Activated CD4-positive, alpha-beta T cell treated with anti-CD3 and anti-CD28 coated beads, Interleukin-2, amount 50 U/mL, for 16 hours (primary cell): ENCODE measurements at regions not wholly inside any gene's neighbourhood (a gene's known extent, or its start where the extent isn't known, plus 50 kb on each side); places are given as distances from the start of the nearest gene placed in this dataset.
"Not testable (repeated sequence)": the region's sequence is repeated elsewhere in the genome, so short reads cannot be mapped to it uniquely, and the experiment has no call there.

Experiments
- DNase-seq: peaks from one replicate; pipeline ENCODE4 v3.0.0-alpha.2; 2020

DNA sequence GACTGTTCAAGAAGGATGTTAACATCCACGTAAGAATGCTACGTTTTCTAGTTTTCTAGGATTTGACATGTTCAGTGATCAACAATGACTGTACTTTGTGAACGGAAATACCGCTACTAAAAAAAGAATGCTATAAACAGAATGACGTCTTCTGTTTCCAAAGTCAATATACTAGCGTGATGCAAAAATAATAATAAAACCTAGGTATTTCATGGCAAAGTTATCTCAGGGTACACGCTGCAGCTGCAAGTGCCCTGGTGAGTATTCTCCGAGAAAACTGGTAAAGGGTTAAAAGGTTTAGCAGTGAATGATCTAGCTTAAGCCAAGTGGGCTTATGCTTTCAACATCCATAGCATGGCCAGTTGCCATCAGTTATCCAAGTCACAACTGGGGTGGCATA is 653.3 kb upstream of the PFKP start:
- no peak for DNase-seq

DNA sequence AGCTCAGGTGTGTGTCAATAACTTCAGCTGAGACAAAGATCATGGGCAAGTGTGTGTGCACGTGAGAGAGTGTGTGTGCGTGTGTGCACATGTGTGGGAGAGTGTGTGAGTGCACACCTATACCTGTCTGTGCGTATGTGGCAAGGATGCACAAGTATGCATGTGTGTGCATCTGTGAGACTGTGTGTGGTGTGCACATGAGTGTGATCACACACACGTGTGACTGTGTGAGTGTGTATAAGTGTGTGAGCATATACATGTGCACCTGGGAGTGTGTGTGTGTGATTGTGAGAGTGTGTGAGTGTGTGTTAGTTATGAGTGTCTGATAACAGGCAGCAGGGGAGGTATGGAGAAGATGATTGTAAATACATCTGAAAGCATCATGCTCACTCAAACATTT is 657.3 kb upstream of the PFKP start:
- DNase-seq: no peak

DNA sequence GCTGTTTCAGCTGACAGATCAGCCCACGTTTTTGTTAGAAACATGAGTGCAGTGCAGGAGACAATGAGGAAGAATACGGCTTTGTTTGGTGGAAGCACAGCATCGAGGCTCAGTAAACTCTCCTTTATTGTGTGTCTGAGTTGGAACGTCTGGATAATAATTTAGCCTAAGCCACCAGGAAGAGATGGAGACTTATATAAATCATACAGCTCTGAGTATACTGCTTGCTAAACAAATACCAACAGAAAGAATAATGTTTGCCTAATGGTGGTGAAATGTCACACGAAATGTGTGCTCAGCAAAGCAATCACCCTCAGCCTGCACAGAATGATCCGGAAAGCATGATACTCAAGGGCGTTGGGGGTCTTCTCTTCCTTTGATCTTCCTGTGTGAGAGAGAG is 664.1 kb upstream of the ADARB2 start:
- DNase-seq: no peak

DNA sequence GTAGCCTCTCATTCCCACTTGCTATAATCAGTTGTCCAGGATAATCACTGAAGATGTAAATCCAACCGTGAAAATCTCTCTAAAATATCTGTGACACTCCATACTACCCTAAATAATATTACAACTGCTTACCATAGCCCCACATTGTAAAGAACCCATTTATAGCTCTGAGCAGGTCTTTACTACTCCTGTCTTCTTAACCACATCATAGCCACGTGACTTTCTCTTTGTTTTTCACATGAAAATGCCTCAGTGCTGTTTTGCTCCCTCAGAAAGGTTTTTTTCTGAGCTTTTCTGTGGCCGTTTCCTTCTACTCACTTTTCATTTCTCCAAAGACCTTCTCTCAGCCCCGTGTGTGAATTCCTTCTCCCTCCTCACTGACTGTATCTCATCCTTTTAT is 662.2 kb upstream of the ADARB2 start:
- no peak for DNase-seq

DNA sequence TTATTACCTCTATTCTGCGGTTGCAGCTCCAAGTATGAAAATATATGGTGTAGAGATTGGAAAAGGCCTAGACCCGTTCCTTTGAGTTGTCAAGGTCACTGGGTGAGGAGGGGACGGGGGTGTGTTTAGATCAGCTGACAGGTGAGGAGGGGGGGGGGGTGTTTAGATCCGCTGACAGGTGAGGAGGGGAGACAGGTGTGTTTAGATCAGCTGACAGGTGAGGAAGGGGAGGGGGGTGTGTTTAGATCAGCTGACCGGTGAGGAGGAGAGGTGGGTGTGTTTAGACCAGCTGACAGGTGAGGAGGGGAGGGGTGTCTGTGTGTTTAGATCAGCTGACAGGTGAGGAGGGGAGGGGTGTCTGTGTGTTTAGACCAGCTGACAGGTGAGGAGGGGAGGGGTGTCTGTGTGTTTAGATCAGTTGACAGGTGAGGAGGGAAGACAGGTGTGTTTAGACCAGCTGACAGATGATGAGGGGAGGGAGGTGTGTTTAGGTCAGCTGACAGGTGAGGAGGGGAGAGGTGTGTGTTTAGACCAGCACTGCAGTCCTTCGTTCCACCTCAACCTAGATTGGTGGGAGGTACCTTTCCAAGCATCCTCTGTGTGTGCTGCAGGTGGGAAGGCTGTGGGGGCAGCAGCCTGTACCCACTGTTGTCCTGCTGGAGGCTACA is 655.0 kb upstream of the ADARB2 start:
- no peak for DNase-seq

DNA sequence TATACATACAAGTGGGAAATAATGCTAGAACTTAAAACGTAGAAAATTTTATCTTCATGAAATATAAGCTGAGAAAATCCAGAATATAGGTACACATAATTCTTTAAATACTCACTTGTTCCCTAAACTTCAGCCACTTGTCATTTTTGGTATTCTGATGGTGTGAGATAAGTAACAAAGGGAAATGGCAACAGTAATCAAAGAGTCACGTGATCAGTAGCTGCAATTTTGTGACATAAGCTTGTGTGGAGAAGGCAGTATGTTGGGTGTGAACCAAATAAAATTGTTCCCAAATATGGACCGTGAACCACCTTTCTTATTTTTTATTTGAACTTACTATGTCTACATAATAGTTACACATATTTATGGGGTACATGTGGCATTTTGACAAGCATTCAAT is 650.3 kb upstream of the ADARB2 start:
- DNase-seq: no peak

DNA sequence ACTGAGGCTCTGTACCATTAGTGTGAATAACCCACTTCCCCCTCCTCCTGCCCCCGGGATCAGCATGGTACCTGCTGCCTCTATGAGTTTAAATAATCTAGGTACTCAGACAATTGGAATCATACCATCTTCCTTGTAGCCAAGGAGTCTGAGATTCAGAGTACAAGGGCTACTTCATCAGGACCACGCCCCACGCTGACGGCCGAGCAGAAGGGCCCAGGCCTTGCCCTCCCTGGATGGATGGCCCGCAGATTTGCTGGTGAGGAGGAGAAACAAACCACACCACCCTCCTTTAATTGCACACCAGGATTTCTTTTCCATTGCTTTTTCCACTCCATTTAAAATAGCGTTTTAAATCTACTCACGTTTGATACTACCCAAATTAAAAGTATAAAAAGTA is 649.9 kb upstream of the ADARB2 start:
- DNase-seq: no peak

DNA sequence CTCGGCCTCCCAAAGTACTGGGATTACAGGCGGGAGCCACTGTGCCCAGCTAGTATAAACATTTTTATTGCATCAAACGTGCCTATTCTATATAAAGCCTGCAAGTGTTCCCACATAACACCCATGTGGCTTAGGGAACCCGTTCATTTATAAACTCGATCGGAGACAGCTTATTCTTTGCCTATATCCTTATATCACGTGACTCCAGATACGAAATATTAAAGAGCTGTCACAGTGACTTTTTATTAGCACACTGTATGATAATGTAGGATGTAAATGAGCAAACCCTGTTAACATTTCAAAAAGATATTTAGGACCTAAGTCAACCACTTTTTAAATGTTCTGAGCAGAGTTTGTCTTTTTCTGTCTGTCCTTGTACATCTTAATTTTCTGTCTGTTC is 642.9 kb upstream of the ADARB2 start:
- DNase-seq: no peak

DNA sequence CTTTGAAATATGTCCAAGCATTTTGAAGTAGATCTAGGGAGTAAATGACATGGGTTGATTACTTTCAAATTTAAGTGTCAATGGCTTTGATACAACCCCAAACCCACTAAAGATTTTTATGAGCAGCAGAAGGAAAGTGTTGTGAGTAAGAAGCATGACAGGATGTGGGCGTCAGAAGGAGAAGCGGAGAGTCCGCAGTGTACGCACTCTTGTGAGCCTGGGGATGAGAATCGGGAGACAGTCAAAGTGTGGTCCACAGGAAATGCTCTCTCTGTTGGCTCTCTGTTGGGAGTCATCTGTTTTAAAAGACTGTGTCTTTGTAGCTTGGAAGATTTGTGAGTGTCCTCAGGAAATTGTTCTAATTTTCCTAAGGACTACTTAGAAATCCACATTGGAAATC is 629.8 kb upstream of the ADARB2 start:
- DNase-seq: no peak

DNA sequence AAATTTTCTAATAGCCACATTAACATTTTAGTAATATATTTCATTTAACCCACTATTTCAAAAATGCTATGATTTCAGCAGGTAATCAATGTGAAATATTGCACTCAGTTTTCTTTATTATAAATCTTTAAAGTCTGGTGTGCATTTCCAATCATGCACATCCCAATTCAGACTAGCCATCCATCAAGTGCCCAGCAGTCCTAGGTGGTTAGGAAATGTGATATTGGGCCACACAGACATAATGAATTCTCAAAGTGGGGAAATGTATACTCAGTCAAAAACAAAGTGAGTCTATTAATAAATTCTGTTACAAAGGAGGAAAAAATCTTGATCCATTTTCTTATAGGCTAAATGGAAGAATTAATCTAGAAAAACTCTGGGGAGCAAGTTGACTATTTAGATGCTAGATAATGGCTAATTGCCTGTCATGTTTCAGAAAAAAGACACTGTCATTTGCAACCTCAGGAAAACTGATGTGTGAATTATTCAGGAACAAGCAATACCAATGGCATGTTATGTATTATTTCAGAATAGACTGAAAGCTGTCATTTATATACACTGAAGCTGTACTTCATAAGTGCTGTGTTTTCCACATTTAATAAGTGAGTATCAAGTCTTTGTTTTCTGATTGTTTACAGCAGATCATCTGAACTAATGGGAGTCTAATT is 629.1 kb upstream of the ADARB2 start:
- no peak for DNase-seq

DNA sequence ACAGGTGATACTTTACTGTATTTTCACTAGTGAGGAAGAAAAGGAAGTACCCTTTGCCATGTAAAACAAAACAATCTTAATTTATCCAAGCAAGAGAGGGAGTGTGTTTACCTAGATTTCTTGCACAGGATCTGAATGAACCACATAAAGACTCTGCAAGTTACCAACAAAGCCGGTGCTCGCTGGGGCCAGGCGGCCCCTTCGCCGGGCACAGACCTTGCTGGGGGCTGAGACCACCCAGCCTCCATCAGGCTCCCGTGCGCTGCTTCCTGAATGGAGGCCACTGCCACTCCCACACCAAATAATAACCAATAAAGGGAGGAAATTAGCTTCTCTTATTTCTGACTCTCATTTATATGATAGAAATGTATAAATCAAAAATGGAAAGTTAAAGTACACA is 625.0 kb upstream of the ADARB2 start:
- DNase-seq: no peak

DNA sequence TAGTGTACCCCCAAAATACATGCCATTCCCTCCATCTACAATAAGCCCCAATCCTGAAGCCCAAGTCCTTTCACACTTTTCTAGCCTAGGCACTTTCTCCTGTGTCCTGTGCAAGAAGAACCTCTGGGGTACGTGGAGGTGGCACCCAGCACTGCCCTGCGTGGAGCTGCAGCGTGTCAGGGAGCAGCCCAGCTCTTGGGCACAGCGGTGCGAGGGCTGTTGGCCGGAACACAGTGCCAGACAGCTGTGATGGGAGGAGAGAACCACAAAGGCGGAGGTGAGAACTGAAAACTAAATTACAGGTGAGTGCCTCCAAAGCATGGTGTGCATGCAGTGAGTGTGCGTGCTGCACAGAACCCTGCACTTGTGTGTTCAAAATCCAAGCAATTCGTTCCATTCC is 621.3 kb upstream of the ADARB2 start:
- DNase-seq: no peak

DNA sequence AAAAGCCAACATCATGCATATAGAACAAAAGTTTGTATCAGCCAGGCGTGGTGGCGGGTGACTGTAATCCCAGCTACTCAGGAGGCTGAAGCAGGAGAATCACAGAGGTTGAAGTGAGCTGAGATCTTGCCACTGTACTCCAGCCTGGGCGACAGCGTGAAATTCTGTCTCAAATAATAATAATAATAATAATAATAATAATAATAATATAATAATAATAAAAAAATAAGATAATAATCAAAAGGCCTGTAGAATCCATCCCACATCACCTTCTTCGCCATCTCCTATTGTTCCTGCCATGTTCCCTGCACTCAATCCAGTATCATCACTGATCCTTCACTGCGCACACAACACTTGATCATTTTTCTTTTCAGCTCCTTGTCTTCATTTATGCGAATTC is 619.3 kb upstream of the ADARB2 start:
- DNase-seq: no peak

DNA sequence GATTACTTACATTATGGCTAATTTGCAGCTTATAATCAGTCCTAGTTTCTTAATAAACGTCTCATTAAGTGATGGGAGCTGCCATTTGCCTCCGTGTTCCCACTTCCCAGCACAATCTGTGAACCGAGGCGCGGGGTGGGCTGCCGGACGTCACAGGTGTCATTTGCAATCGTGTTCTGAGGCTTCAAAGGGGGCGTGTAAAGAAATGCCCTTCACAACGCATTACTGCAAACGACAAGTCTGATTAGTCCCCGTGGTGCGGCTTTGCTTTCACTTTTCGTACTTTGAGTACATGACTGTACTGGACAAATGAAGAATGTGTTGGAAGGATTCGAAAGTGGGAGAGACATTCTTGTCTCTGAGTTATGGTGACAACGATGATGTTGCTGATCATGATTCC is 614.2 kb upstream of the ADARB2 start:
- no peak for DNase-seq

DNA sequence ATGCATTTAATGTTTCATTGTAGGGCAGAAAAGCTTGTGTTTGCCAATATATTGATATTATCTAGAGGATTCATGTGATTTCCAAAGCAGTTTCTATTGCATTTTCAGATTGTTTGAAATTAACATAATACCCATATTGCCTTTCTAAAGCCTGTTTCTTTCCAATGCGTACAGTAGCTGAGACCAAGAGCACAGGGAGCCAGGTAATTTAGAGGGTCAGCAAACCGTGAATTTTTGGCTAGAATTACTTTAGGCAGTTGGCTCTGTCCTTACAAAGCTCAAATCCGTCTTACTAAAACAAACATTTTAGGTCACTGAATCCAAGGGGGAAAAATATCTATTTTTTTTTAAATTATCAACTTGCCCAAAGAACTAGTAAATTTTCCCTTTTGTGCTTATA is 604.9 kb upstream of the ADARB2 start:
- DNase-seq: no peak

DNA sequence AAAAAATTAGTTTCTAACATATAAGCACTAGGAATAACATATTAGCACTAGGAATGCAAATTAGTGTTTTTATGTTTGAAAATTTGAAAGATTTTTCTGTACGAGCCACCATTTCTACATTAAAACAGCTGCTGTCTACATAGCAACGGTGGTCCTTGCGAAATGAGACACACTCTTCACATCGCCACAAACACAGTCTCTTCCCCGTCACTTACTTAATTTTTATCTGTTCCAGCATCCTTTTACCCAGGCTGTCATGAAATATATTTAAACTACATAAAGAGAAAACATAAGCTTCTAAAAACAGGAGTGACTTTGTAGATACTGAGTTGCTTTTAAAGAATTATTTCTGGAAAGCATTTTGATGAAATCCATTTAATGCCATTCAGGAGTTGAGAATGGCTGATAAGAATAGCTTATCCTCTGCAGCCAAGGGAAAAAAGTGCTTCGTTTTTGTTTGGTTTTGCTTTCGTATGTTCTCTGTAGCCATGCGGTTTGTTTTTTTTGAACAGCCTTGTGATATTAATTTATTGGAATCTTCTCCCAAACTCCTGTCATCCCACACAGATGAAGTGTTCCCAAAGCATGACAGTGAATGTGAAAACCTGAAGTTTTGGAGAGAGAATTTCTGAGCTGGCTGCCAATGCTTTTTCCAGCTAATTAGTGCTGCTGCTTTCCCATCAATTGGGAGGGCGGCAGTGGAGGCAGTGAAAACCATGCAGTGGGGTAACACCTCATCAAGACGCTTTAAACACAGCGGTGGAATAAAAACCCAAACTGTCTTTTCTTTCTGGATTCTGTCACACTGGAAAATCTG is 603.7 kb upstream of the ADARB2 start:
- no peak for DNase-seq

DNA sequence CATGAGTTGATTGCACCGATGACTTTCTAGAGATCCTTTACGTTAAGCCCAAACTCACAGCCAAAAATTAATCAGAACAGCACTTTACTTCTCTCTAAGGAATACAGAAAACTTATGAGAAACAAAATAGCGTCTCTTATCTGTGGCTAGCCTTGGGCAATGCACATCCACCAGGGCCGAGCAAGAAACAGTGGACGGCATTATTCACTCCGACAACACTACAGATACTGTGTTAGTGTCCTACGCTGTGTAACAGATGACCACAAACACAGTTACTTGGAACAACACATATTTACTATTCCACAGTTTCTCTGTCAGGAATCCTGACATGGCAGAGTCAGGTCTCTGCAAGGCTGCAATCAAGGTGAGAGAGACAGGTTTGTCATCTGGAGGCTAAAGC is 598.3 kb upstream of the ADARB2 start:
- DNase-seq: no peak

DNA sequence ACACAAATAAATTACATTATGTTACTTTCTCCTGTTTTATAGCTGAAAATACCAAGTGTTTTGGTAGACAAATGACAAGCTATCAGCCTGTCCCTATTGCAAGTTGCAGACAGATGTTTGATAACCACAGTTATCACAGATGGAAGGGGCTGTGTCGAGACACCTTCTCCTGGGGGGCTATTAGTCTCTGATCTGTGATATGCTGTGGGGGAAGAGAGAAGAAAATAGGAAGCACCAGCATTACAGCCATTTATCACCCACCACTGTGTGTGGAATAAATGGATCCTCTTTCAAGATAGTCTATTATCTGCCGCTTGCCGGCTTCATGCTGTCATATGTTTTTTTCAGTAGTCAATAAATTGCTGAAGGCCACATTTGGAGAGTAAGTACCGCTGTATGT is 597.2 kb upstream of the ADARB2 start:
- no peak for DNase-seq

DNA sequence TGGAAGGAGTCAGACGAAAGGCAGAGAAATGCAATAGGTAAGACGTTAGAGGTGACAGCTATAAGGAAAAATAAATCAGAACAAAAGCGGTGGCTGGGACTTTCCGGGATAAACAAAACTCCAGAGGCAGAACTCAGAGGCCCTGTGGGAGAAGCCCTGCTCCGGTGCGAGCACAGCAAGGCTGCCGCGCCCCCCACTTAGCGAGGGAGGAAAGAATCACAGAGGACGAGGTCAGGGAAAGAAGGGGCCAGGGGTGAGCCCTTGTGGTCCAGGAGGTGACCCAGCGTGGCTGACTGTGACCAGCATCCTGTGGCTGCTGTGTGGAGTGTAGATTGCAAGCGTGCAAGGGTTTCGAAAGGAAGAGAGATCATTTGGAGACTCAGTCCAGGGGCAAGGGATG is 591.8 kb upstream of the ADARB2 start:
- no peak for DNase-seq

DNA sequence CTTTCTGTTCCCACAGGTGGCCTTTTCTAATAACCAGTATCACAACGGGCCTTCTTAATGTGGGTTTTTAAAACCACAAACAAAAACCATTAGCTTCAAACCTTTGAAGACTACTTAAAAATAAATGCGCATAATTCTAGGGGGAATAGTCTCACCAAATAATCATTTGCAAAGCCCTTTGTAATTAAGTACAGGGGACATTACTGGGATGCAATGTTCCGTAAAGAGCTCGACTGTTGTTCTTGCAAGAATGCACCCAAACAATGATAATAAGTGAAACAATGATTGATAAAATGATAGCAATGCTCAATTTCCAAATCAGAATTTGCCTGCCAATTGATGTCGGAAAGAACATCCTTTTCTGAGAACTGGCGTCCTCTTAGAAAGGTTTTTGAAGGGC is 589.1 kb upstream of the ADARB2 start:
- no peak for DNase-seq

DNA sequence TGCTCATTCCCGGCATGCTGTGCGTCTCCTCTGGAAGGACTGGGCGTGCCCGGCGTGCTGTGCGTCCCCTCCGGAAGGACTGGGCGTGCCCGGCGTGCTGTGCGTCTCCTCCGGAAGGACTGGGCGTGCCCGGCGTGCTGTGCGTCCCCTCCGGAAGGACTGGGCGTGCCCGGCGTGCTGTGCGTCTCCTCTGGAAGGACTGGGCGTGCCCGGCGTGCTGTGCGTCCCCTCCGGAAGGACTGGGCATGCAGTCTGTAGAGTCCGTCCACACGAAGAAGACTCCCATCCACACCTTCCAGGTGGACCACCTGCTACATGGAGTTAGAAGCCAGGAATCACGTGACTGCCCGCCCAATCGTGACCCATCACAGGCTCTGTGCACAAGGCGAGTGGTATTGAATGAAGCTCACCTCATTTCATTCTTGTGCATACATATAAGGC is 577.7 kb upstream of the ADARB2 start:
- DNase-seq: not testable (repeated sequence)

DNA sequence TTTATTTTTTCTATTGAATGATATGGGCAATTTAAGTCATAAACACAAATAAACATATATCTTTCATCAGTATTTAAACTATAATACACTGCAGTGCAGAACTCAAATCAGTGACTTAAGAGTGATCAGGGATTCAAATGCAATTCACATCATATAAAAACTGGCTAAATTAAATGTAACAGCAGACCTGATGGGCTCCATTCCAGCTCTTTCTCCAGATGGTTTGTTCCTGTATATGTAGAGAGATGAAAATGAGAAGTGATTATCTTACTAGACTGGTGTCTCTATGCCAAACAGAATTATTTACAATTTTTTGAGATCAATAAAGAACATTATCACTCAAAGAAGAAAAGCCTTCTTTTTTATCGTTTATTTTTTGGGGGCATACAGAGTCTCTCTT is 568.8 kb upstream of the ADARB2 start:
- DNase-seq: no peak

DNA sequence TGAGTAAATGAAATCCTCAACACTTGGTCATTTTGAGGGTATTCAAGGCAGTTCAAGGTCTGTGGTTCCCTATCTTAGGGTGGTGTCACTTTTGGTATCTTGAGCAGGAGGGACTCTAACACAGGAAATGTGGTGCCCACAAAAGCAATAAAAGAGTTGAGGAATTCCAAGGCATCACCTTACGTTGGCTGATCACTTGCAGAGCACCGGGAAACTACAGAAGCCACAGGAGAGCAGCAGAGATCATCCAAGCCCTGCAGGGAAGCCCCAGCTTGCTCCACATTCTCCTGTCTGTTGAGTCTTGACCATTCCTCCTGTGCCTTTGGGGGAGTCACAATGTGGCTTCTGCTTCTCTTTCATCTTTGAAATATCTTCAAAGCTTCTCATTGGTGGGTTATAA is 565.8 kb upstream of the ADARB2 start:
- DNase-seq: no peak

DNA sequence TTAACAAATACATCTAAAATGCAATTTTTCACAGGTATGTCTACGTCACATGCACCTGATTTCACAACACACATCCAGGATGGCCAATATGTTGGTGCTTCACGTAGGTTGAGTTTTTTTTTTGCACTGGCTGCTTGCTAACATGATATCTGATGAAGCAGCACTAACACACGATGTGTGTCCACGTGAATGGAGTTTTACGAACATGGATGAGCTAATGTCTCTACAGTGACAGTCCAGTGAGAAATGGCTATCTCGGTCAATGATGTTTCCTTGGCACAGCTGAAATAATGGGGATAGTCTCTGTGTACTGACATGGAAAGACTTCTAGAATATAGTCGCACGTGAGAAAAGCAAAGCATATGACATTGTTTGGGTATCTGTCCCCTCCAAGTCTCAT is 563.9 kb upstream of the ADARB2 start:
- DNase-seq: no peak
